CD4-positive, alpha-beta T cell (primary cell): ENCODE measurements at regions not wholly inside any gene's neighbourhood (a gene's known extent, or its start where the extent isn't known, plus 50 kb on each side); places are given as distances from the start of the nearest gene placed in this dataset.

Experiments
- ATAC-seq: fragments of 200-7000 bp; cut with Tn5 transposase; one replicate; pipeline ENCODE4 v1.10.0; 2022; ENCODE audit warnings: mild to moderate bottlenecking; ENCODE audit not compliant: poor library complexity
- CTCF ChIA-PET: fragments of 350-600 bp; sonication (Branson Sonifier 250); formaldehyde crosslinking; loops from one replicate; lab custom pipeline; 2021; ENCODE audit warnings: antibody characterized with exemption, inconsistent platforms; lab: Charles Lee
- POLR2A ChIA-PET: fragments of 350-600 bp; sonication (Branson Sonifier 250); formaldehyde crosslinking; loops from one replicate; lab custom pipeline; 2021; ENCODE audit warnings: antibody characterized with exemption, inconsistent platforms; lab: Charles Lee
- DNase-seq, 14 experiments: peaks; one replicate each; pipeline ENCODE4 v3.0.0-alpha.2; 2013 to 2020; ENCODE audit warnings: mixed read lengths in 2 of 14
- H3K27ac ChIP-seq, 2 donors: one replicate each; pipeline versions ENCODE4 v1.5.1 to v1.7.0; 2013; ENCODE audit warnings: low read length in 2 of 2, low read depth in 1 of 2, mild to moderate bottlenecking in 1 of 2
- H3K27me3 ChIP-seq, 2 experiments: 1 replicate in 1 of 2; 2 replicates in 1 of 2; pipeline versions ENCODE4 v1.6.1 to v1.7.0; 2013; ENCODE audit warnings: low read length in 2 of 2, control low read depth in 1 of 2, mild to moderate bottlenecking in 1 of 2, moderate library complexity in 1 of 2; ENCODE audit not compliant: insufficient read depth in 2 of 2, control insufficient read depth in 1 of 2
- H3K36me3 ChIP-seq: one replicate; pipeline ENCODE4 v1.6.1; 2013; ENCODE audit warnings: low read length, control low read depth; ENCODE audit not compliant: insufficient read depth
- H3K4me1 ChIP-seq: one replicate; pipeline ENCODE4 v1.6.1; 2013; ENCODE audit warnings: low read length, control low read depth; ENCODE audit not compliant: insufficient read depth
- H3K4me3 ChIP-seq: one replicate; pipeline ENCODE4 v1.5.1; 2013; ENCODE audit warnings: mild to moderate bottlenecking, low read length, moderate library complexity
- H3K9me3 ChIP-seq, 2 experiments: 1 replicate in 1 of 2; 2 replicates in 1 of 2; pipeline versions ENCODE4 v1.6.1 to v1.7.0; 2013; ENCODE audit warnings: low read length in 2 of 2, mild to moderate bottlenecking in 2 of 2, control low read depth in 1 of 2, moderate library complexity in 1 of 2; ENCODE audit not compliant: control insufficient read depth in 1 of 2, insufficient read depth in 1 of 2
- H3K27ac Mint-ChIP-seq: one replicate; pipeline ENCODE4 v1.8.0; 2020; ENCODE audit warnings: mixed read lengths
- H3K27me3 Mint-ChIP-seq: one replicate; pipeline ENCODE4 v1.8.0; 2021; ENCODE audit warnings: mixed read lengths
- H3K36me3 Mint-ChIP-seq: one replicate; pipeline ENCODE4 v1.8.0; 2021; ENCODE audit warnings: low read depth, mixed read lengths
- H3K4me1 Mint-ChIP-seq: one replicate; pipeline ENCODE4 v1.8.0; 2021; ENCODE audit warnings: low read depth, mixed read lengths
- H3K4me3 Mint-ChIP-seq: one replicate; pipeline ENCODE4 v1.8.0; 2020; ENCODE audit warnings: mild to moderate bottlenecking, mixed read lengths
- H3K9me3 Mint-ChIP-seq: one replicate; pipeline ENCODE4 v1.8.0; 2020; ENCODE audit warnings: mixed read lengths
- intact Hi-C, 2 experiments: fragments of 100-400 bp; cut with DNase I in 1 of 2; cut with micrococcal nuclease in 1 of 2; formaldehyde crosslinking; loops; one replicate each; pipeline versions ENCODE4 v1.15.1 to v1.9.0; 2023 to 2025; cut with DNase I, micrococcal nuclease
- TF ChIP-seq, protein P1 (sequence below): fragments of 200-600 bp; IDR thresholded peaks from one replicate; pipeline ENCODE4 v1.8.0; 2022; ENCODE audit warnings: antibody characterized with exemption, mild to moderate bottlenecking

DNA sequence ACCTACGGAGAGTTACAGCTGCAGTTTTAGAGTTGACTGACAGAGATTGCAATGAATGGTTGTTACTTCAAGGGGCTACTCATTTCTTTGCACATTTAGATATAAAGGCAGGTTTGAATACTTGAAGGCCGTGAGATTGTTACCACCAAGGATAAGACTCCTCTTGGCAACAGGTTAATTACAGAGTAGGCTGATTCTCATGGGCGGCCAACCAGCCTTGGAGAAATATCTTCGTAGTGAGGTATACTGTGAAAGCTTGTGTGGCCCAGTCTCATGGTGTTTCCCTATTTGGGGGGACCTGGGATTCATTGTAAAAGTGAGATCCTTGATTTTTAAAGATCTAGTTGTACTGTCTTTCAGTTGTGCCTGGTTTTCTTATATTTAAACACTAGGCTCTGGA, 103.2 kb upstream of the OLFM3 start:
- H3K27me3 ChIP-seq, result no peaks in the 10 kb centered on the region
- Mint-ChIP-seq H3K4me3 (no peak overlapping the region), H3K27ac (no peak overlapping the region), H3K9me3 (peaks cover 2% of the 10 kb centered on the region), H3K36me3 (no peaks in the 10 kb centered on the region), H3K27me3 (no peaks in the 10 kb centered on the region), H3K4me1 (no peaks in the 10 kb centered on the region)
- POLR2A ChIA-PET, result no interaction called here
- TF ChIP-seq, protein P1, sequence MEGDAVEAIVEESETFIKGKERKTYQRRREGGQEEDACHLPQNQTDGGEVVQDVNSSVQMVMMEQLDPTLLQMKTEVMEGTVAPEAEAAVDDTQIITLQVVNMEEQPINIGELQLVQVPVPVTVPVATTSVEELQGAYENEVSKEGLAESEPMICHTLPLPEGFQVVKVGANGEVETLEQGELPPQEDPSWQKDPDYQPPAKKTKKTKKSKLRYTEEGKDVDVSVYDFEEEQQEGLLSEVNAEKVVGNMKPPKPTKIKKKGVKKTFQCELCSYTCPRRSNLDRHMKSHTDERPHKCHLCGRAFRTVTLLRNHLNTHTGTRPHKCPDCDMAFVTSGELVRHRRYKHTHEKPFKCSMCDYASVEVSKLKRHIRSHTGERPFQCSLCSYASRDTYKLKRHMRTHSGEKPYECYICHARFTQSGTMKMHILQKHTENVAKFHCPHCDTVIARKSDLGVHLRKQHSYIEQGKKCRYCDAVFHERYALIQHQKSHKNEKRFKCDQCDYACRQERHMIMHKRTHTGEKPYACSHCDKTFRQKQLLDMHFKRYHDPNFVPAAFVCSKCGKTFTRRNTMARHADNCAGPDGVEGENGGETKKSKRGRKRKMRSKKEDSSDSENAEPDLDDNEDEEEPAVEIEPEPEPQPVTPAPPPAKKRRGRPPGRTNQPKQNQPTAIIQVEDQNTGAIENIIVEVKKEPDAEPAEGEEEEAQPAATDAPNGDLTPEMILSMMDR, result no peak
- intact Hi-C loops, result no loop called here
- H3K4me1 ChIP-seq, result no peaks in the 10 kb centered on the region
- no peak overlapping the region for H3K27ac ChIP-seq
- no peak for ATAC-seq
- H3K9me3 ChIP-seq, result no peaks in the 10 kb centered on the region
- no peak overlapping the region for H3K4me3 ChIP-seq
- CTCF ChIA-PET, result no interaction called here
- no peak for DNase-seq
- no peaks in the 10 kb centered on the region for H3K36me3 ChIP-seq

DNA sequence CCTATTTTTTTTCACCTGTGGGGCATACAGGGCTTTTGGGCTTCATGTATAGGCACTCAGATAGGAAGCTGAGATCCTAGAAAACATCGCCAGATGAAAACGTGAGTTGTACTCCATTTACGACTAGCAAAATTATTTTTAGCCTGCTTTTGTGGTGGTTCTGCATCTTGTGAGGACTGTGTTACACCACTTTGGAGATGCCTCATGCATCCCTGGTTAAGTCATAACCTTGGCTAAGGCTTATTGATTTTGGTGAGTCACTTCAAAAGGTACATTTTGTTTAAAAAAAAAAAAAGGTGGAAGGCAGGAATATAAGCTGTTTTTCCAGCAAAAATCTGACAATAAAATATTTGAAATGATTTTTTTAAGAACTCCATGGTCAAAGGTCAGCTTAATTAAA, 101.8 kb upstream of the OLFM3 start:
- no peaks in the 10 kb centered on the region for H3K36me3 Mint-ChIP-seq
- DNase-seq (no peak), ATAC-seq (no peak)
- H3K9me3 ChIP-seq, result no peaks in the 10 kb centered on the region
- no peaks in the 10 kb centered on the region for H3K4me1 ChIP-seq
- H3K27me3 Mint-ChIP-seq, result no peaks in the 10 kb centered on the region
- H3K4me3 ChIP-seq, result no peak overlapping the region
- ChIA-PET CTCF (no interaction called here), POLR2A (interaction anchor here (0.7 kb wide), 1 partner anchor 11 kb away, joined by 3 read pairs; no protein-coding TSS in a partner anchor)
- no peak overlapping the region for H3K27ac ChIP-seq
- H3K9me3 Mint-ChIP-seq, result peaks cover 2% of the 10 kb centered on the region
- H3K27ac Mint-ChIP-seq, result no peak overlapping the region
- no peaks in the 10 kb centered on the region for H3K36me3 ChIP-seq
- intact Hi-C loops, result no loop called here
- no peaks in the 10 kb centered on the region for H3K27me3 ChIP-seq
- TF ChIP-seq, protein P1, result no peak
- H3K4me1 Mint-ChIP-seq, result no peaks in the 10 kb centered on the region
- no peak overlapping the region for H3K4me3 Mint-ChIP-seq

DNA sequence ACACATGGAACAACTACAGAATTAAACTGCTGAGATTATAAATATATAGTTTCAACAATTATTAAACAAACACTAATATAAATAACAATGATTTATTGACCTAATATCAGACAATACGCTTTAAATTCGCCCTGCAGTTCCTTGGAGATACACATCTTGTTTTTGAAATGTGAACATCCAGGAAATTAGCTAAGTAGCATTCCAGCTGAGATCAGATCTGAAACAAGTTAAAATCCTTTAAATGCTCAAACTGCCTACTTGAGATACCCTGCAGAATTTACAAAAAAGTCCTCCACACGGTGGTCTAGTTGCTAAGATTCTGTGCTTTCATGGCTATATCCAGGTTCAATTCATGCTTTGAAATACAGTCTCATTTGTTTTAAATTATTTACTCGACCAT, 101.4 kb upstream of the OLFM3 start:
- no peaks in the 10 kb centered on the region for H3K27me3 Mint-ChIP-seq
- Histone ChIP-seq H3K27me3 (no peaks in the 10 kb centered on the region), H3K4me1 (no peaks in the 10 kb centered on the region), H3K9me3 (no peaks in the 10 kb centered on the region), H3K4me3 (no peak overlapping the region), H3K27ac (no peak overlapping the region), H3K36me3 (no peaks in the 10 kb centered on the region)
- no peaks in the 10 kb centered on the region for H3K36me3 Mint-ChIP-seq
- H3K27ac Mint-ChIP-seq, result no peak overlapping the region
- no peak overlapping the region for H3K4me3 Mint-ChIP-seq
- H3K9me3 Mint-ChIP-seq, result peaks cover 2% of the 10 kb centered on the region
- ATAC-seq (no peak), DNase-seq (no peak)
- ChIA-PET POLR2A (no interaction called here), CTCF (no interaction called here)
- no peaks in the 10 kb centered on the region for H3K4me1 Mint-ChIP-seq
- intact Hi-C loops, result no loop called here
- TF ChIP-seq, protein P1, result no peak
